Osteoblast (primary cell): ENCODE measurements at regions not wholly inside any gene's neighbourhood (a gene's known extent, or its start where the extent isn't known, plus 50 kb on each side); places are given as distances from the start of the nearest gene placed in this dataset.

Experiments
- DNase-seq: peaks from one replicate; pipeline ENCODE4 v3.0.0; 2011; ENCODE audit warnings: low spot score, mixed read lengths; ENCODE audit not compliant: insufficient read length; ENCODE audit errors: missing footprints
- H2AFZ ChIP-seq: 2 replicates; pipeline ENCODE4 v1.6.0; 2011; ENCODE audit warnings: mild to moderate bottlenecking, low read length
- H3K27ac ChIP-seq: 2 replicates; pipeline ENCODE4 v1.5.1; 2011; ENCODE audit warnings: mild to moderate bottlenecking, low read depth, low read length, moderate library complexity
- H3K27me3 ChIP-seq: 2 replicates; pipeline ENCODE4 v1.6.0; 2012; ENCODE audit warnings: mild to moderate bottlenecking, control low read depth, inconsistent platforms, low read length, moderate library complexity; ENCODE audit not compliant: insufficient read depth
- H3K36me3 ChIP-seq: 2 replicates; pipeline ENCODE4 v1.5.1; 2011; ENCODE audit warnings: mild to moderate bottlenecking, low read length, control low read depth, moderate library complexity; ENCODE audit not compliant: insufficient read depth
- H3K4me1 ChIP-seq: 2 replicates; pipeline ENCODE4 v1.5.1; 2011; ENCODE audit warnings: mild to moderate bottlenecking, low read length, control low read depth, moderate library complexity; ENCODE audit not compliant: insufficient read depth
- H3K4me2 ChIP-seq: 2 replicates; pipeline ENCODE4 v1.6.0; 2011; ENCODE audit warnings: mild to moderate bottlenecking, low read length; ENCODE audit not compliant: insufficient read depth
- H3K4me3 ChIP-seq: fragments of 200-600 bp; sonication (generic); 3 replicates; pipeline ENCODE4 v1.5.1; 2012; ENCODE audit warnings: mild to moderate bottlenecking, low read length, inconsistent platforms; ENCODE audit not compliant: insufficient read depth
- H3K79me2 ChIP-seq: 2 replicates; pipeline ENCODE4 v1.6.0; 2012; ENCODE audit warnings: mild to moderate bottlenecking, low read length, control low read depth, inconsistent platforms; ENCODE audit not compliant: insufficient read depth
- H3K9me3 ChIP-seq: 2 replicates; pipeline ENCODE4 v1.5.1; 2011; ENCODE audit warnings: low read depth, low read length, control low read depth
- H4K20me1 ChIP-seq: 2 replicates; pipeline ENCODE4 v1.6.0; 2012; ENCODE audit warnings: mild to moderate bottlenecking, low read length, control low read depth; ENCODE audit not compliant: insufficient read depth
- TF ChIP-seq, protein P1 (sequence below): IDR thresholded peaks from 2 replicates; pipeline ENCODE4 v1.5.1; 2011; ENCODE audit warnings: mild to moderate bottlenecking, low read depth, low read length, moderate library complexity; ENCODE audit errors: extremely low read depth

DNA sequence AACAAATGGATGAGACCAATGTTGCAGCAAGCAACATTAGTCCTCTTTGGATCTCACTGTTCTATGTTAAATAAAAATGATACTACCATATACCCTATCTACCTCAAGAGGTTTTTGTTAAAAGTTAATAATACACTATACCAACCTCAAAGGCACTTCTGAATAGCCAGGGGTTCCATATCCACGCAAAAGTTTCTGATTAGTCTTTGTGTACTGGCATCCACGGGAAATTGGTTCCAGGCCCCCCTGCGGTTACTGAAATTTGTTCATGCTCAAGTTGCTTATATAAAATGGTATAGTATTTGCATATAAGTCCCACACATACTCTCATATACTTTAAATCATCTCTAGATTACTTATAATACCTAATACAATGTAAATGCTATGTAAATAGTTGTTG lies 585.7 kb downstream of the INSC start:
- no peaks in the 10 kb centered on the region for H3K4me1 ChIP-seq
- H3K79me2 ChIP-seq, result no peaks in the 10 kb centered on the region
- DNase-seq, result no peak
- H4K20me1 ChIP-seq, result no peaks in the 10 kb centered on the region
- no peak overlapping the region for H2AFZ ChIP-seq
- peaks cover 10% of the 10 kb centered on the region for H3K27me3 ChIP-seq
- no peaks in the 10 kb centered on the region for H3K36me3 ChIP-seq
- H3K4me3 ChIP-seq, result no peak overlapping the region
- TF ChIP-seq, protein P1, sequence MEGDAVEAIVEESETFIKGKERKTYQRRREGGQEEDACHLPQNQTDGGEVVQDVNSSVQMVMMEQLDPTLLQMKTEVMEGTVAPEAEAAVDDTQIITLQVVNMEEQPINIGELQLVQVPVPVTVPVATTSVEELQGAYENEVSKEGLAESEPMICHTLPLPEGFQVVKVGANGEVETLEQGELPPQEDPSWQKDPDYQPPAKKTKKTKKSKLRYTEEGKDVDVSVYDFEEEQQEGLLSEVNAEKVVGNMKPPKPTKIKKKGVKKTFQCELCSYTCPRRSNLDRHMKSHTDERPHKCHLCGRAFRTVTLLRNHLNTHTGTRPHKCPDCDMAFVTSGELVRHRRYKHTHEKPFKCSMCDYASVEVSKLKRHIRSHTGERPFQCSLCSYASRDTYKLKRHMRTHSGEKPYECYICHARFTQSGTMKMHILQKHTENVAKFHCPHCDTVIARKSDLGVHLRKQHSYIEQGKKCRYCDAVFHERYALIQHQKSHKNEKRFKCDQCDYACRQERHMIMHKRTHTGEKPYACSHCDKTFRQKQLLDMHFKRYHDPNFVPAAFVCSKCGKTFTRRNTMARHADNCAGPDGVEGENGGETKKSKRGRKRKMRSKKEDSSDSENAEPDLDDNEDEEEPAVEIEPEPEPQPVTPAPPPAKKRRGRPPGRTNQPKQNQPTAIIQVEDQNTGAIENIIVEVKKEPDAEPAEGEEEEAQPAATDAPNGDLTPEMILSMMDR, result no peak
- H3K4me2 ChIP-seq, result no peak overlapping the region
- H3K9me3 ChIP-seq, result no peaks in the 10 kb centered on the region
- no peak overlapping the region for H3K27ac ChIP-seq

DNA sequence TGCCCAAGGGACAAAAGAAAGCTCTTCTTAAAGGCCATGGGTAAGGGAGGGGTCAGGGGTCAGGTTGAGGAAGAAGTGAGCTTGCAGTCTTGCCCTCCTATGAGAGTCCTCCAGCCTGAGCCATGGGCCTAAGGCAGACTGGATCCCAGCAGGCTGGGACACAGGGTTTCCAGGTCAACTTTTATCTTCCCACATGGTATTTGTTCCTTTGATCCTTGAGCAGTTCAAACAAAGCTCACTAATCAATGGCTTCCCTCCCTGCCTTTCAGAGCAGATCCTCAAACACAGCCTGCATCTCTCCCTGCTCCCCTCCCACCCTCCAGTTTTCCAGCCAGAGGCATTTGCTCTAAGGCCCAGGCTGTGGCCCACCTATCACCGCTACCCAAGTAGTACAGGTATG lies 589.3 kb downstream of the INSC start:
- Histone ChIP-seq H3K4me2 (no peak overlapping the region), H3K4me3 (no peak overlapping the region), H3K27me3 (peaks cover 5% of the 10 kb centered on the region), H3K27ac (no peak overlapping the region), H2AFZ (no peak overlapping the region), H3K36me3 (no peaks in the 10 kb centered on the region), H4K20me1 (no peaks in the 10 kb centered on the region), H3K4me1 (no peaks in the 10 kb centered on the region), H3K9me3 (no peaks in the 10 kb centered on the region), H3K79me2 (no peaks in the 10 kb centered on the region)
- TF ChIP-seq, protein P1, result no peak
- DNase-seq, result no peak

DNA sequence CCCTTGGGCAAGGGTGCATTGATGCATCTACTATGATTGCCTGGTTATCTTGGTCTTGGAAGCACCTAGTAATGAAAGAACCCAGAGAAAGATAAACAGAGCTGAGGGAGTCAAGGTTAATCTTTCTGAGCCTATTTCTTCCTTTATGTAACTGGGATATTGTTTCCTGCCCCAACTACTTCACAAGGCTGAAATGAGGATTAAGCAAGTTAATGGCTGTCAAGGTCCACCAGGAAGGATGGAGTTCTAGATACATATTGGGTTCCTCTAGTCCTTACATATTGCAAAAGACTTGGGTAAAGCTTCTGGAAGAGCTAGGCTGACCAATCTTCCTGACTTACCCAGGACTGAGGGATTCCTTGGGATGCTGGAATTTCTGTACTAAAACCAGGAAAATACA lies 589.8 kb downstream of the INSC start:
- TF ChIP-seq, protein P1, result no peak
- Histone ChIP-seq H3K79me2 (no peaks in the 10 kb centered on the region), H4K20me1 (no peaks in the 10 kb centered on the region), H3K4me2 (no peak overlapping the region), H3K4me3 (no peak overlapping the region), H2AFZ (no peak overlapping the region), H3K27me3 (peaks cover under 1% of the 10 kb centered on the region), H3K4me1 (no peaks in the 10 kb centered on the region), H3K27ac (no peak overlapping the region), H3K36me3 (no peaks in the 10 kb centered on the region), H3K9me3 (no peaks in the 10 kb centered on the region)
- DNase-seq, result no peak

DNA sequence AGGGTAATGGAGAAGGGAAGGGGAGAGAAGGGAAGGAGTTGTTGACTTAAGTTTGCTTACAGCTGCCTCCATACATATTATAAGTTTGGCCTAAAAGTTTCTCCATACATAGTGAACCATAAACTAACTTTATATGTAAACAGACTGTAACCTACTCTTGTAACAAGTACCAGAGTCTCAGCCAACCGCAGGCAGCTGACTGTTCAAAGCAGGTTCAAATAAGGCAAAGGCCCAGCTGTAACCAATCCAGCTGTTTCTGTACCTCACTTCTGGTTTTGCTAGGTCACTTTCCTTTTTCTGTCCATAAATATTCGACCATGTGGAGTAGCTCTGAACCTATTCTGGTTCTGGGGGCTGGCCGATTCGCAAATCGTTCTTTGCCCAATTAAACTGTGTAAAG lies 591.2 kb downstream of the INSC start:
- H2AFZ ChIP-seq, result no peak overlapping the region
- H3K9me3 ChIP-seq, result no peaks in the 10 kb centered on the region
- no peaks in the 10 kb centered on the region for H3K79me2 ChIP-seq
- H3K27ac ChIP-seq, result no peak overlapping the region
- no peaks in the 10 kb centered on the region for H3K4me1 ChIP-seq
- TF ChIP-seq, protein P1, result no peak
- DNase-seq, result no peak
- H3K4me2 ChIP-seq, result no peak overlapping the region
- no peaks in the 10 kb centered on the region for H4K20me1 ChIP-seq
- no peaks in the 10 kb centered on the region for H3K36me3 ChIP-seq
- no peaks in the 10 kb centered on the region for H3K27me3 ChIP-seq
- H3K4me3 ChIP-seq, result no peak overlapping the region
